ENCODE measurements at regions not wholly inside any gene's neighbourhood (a gene's known extent, or its start where the extent isn't known, plus 50 kb on each side); places are given as distances from the start of the nearest gene placed in this dataset.

DNA sequence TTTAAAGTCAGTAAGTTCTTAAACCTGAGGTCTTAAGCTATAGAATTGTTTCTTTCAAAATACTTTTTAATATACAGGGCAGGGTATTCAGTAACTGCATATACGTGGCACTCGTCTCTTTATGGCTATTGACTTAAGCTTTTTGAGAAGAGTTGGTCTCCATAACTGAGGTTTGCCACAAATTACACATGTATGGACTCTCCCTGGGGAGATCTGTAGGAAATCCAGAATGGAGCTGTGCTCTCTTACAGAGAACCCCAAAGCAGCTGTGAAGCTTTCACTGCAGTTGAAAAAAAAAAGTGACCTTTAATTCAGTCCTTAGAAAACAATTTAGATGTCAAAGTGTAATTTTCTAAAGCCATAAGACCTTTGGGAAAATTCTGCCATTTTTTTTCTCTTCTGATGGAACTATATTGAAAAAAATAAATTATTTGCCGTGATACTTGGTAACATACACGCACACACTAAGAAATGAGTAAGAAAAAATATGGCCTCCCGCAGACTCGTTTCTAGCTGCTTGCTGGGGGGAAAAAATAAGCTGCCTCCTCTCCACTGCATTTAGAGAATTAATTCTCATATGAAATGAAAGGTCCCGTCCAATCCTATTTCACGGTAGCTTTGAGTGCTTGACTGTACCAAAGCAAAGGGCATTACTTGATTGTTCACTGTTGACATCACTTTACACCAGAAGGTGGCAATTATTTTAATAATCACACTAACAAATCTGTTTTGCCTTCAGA lies 159.4 kb upstream of the TENM3 start:
- TF ChIP-seq RCOR1 (IDR thresholded peaks at IDR 0.05; ENCODE audit: insufficient replicate concordance, low read length) (no peak), RAD21 (IDR thresholded peaks at IDR 0.05; ENCODE audit: low read length) (no peak), BHLHE40 (IDR thresholded peaks at IDR 0.05; ENCODE audit: low read depth, low read length) (no peak), RFX5 (IDR thresholded peaks at IDR 0.05; ENCODE audit: low read depth, low read length) (no peak), POLR2A (IDR thresholded peaks at IDR 0.05; ENCODE audit: low read depth, low read length) (no peak), MAZ (IDR thresholded peaks at IDR 0.05; ENCODE audit: borderline replicate concordance, low read depth, low read length) (no peak)
- TF ChIP-seq, protein P1, sequence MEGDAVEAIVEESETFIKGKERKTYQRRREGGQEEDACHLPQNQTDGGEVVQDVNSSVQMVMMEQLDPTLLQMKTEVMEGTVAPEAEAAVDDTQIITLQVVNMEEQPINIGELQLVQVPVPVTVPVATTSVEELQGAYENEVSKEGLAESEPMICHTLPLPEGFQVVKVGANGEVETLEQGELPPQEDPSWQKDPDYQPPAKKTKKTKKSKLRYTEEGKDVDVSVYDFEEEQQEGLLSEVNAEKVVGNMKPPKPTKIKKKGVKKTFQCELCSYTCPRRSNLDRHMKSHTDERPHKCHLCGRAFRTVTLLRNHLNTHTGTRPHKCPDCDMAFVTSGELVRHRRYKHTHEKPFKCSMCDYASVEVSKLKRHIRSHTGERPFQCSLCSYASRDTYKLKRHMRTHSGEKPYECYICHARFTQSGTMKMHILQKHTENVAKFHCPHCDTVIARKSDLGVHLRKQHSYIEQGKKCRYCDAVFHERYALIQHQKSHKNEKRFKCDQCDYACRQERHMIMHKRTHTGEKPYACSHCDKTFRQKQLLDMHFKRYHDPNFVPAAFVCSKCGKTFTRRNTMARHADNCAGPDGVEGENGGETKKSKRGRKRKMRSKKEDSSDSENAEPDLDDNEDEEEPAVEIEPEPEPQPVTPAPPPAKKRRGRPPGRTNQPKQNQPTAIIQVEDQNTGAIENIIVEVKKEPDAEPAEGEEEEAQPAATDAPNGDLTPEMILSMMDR (conservative IDR thresholded peaks at IDR 0.05; ENCODE audit: low read depth, low read length): no peak
- TF ChIP-seq, protein P2, sequence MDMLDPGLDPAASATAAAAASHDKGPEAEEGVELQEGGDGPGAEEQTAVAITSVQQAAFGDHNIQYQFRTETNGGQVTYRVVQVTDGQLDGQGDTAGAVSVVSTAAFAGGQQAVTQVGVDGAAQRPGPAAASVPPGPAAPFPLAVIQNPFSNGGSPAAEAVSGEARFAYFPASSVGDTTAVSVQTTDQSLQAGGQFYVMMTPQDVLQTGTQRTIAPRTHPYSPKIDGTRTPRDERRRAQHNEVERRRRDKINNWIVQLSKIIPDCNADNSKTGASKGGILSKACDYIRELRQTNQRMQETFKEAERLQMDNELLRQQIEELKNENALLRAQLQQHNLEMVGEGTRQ (IDR thresholded peaks at IDR 0.05; ENCODE audit: low read depth, low read length): no peak
- TF ChIP-seq, protein P3, sequence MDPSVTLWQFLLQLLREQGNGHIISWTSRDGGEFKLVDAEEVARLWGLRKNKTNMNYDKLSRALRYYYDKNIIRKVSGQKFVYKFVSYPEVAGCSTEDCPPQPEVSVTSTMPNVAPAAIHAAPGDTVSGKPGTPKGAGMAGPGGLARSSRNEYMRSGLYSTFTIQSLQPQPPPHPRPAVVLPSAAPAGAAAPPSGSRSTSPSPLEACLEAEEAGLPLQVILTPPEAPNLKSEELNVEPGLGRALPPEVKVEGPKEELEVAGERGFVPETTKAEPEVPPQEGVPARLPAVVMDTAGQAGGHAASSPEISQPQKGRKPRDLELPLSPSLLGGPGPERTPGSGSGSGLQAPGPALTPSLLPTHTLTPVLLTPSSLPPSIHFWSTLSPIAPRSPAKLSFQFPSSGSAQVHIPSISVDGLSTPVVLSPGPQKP (IDR thresholded peaks at IDR 0.05; ENCODE audit: borderline replicate concordance, low read depth, low read length): no peak

Data from IMR-90 (cell line).